NCI-H1092 (cell line): ENCODE measurements at regions not wholly inside any gene's neighbourhood (a gene's known extent, or its start where the extent isn't known, plus 50 kb on each side); places are given as distances from the start of the nearest gene placed in this dataset.
A peak's percentile ranks its signal among the peaks of the same experiment; 100 is the strongest.

Experiments
- DNase-seq: peaks from one replicate; lab custom pipeline; 2025; lab: John Stamatoyannopoulos, UW

GRCh38 chr3:82287562-82287961, 526.1 kb upstream of the GBE1 start:
- no peak for DNase-seq

- DNase-seq, result no peak
These were observed 519.8 kb upstream of the GBE1 start for GRCh38 chr3:82281205-82281604.

GRCh38 chr3:82276992-82277391, 515.5 kb upstream of the GBE1 start:
- no peak for DNase-seq

- DNase-seq, result no peak
These were observed 513.5 kb upstream of the GBE1 start for GRCh38 chr3:82274897-82275296.

- DNase-seq, result no peak
These were observed 504.3 kb upstream of the GBE1 start for GRCh38 chr3:82265747-82266146.

GRCh38 chr3:82262193-82262592, 500.7 kb upstream of the GBE1 start:
- no peak for DNase-seq

- no peak for DNase-seq
These were observed 500.2 kb upstream of the GBE1 start for GRCh38 chr3:82261637-82262036.

- peak; percentile 1 for DNase-seq
These were observed 499.6 kb upstream of the GBE1 start for GRCh38 chr3:82261013-82261412.

GRCh38 chr3:82259994-82260393, 498.5 kb upstream of the GBE1 start:
- no peak for DNase-seq

GRCh38 chr3:82240322-82240721, 478.9 kb upstream of the GBE1 start:
- DNase-seq, result no peak

- DNase-seq, result no peak
These were observed 474.8 kb upstream of the GBE1 start for GRCh38 chr3:82236257-82236656.

- DNase-seq, result no peak
These were observed 468.0 kb upstream of the GBE1 start for GRCh38 chr3:82229397-82229796.

GRCh38 chr3:82224661-82225060, 463.2 kb upstream of the GBE1 start:
- no peak for DNase-seq

- DNase-seq, result no peak
These were observed 461.0 kb upstream of the GBE1 start for GRCh38 chr3:82222401-82222800.

GRCh38 chr3:82217571-82217970, 456.1 kb upstream of the GBE1 start:
- DNase-seq, result no peak

GRCh38 chr3:82208002-82208710, 446.7 kb upstream of the GBE1 start:
- no peak for DNase-seq

- no peak for DNase-seq
These were observed 440.8 kb upstream of the GBE1 start for GRCh38 chr3:82202269-82202668.

GRCh38 chr3:82201316-82201715, 439.9 kb upstream of the GBE1 start:
- no peak for DNase-seq

GRCh38 chr3:82198009-82198408, 436.6 kb upstream of the GBE1 start:
- DNase-seq, result no peak

GRCh38 chr3:82196645-82197044, 435.2 kb upstream of the GBE1 start:
- DNase-seq, result no peak

GRCh38 chr3:82194870-82195269, 433.4 kb upstream of the GBE1 start:
- DNase-seq, result no peak

- DNase-seq, result no peak
These were observed 424.6 kb upstream of the GBE1 start for GRCh38 chr3:82186017-82186416.

GRCh38 chr3:82179291-82179690, 417.8 kb upstream of the GBE1 start:
- no peak for DNase-seq

- no peak for DNase-seq
These were observed 416.8 kb upstream of the GBE1 start for GRCh38 chr3:82178291-82178690.
